Memory B cell (primary cell): ENCODE measurements at regions not wholly inside any gene's neighbourhood (a gene's known extent, or its start where the extent isn't known, plus 50 kb on each side); places are given as distances from the start of the nearest gene placed in this dataset.

Source experiments
- ATAC-seq: fragments of 150-1000 bp; cut with Tn5 transposase; 2 replicates; pipeline ENCODE4 v1.10.0; 2021; ENCODE audit warnings: low read depth, mild to moderate bottlenecking, moderate library complexity
- DNase-seq, 2 donors: peaks; one replicate each; pipeline ENCODE4 v3.0.0; 2022; ENCODE audit warnings: low spot score in 2 of 2
- H3K27ac Mint-ChIP-seq: one replicate; pipeline ENCODE4 v1.8.0; 2022; ENCODE audit warnings: mild to moderate bottlenecking, moderate library complexity, mixed read lengths
- H3K27me3 Mint-ChIP-seq: one replicate; pipeline ENCODE4 v1.8.0; 2022; ENCODE audit warnings: mixed read lengths
- H3K36me3 Mint-ChIP-seq: one replicate; pipeline ENCODE4 v1.8.0; 2022; ENCODE audit warnings: mild to moderate bottlenecking, mixed read lengths
- H3K4me1 Mint-ChIP-seq: one replicate; pipeline ENCODE4 v1.8.0; 2022; ENCODE audit warnings: mixed read lengths
- H3K4me3 Mint-ChIP-seq: one replicate; pipeline ENCODE4 v1.8.0; 2022; ENCODE audit warnings: mild to moderate bottlenecking, moderate library complexity, mixed read lengths
- H3K9me3 Mint-ChIP-seq: one replicate; pipeline ENCODE4 v1.8.0; 2022; ENCODE audit warnings: mixed read lengths

- H3K4me3 Mint-ChIP-seq: no peak overlapping the region
- no peaks in the 10 kb centered on the region for H3K9me3 Mint-ChIP-seq
- H3K27ac Mint-ChIP-seq: no peak overlapping the region
- ATAC-seq (no peak), DNase-seq (no peak)
- H3K36me3 Mint-ChIP-seq: no peaks in the 10 kb centered on the region
- H3K4me1 Mint-ChIP-seq: peaks cover 3% of the 10 kb centered on the region
- peaks cover 8% of the 10 kb centered on the region for H3K27me3 Mint-ChIP-seq
Observed at GRCh38 chr1:4871373-4871772, 217.0 kb downstream of the AJAP1 start.

GRCh38 chr1:4868521-4868920, 214.1 kb downstream of the AJAP1 start:
- Mint-ChIP-seq H3K9me3 (no peaks in the 10 kb centered on the region), H3K4me3 (no peak overlapping the region), H3K27ac (no peak overlapping the region), H3K4me1 (peaks cover 3% of the 10 kb centered on the region), H3K36me3 (no peaks in the 10 kb centered on the region), H3K27me3 (peaks cover 8% of the 10 kb centered on the region)
- ATAC-seq (no peak), DNase-seq (no peak)

GRCh38 chr1:4856396-4856795, 202.0 kb downstream of the AJAP1 start:
- no peak for ATAC-seq
- no peaks in the 10 kb centered on the region for H3K27me3 Mint-ChIP-seq
- no peak overlapping the region for H3K4me3 Mint-ChIP-seq
- no peak for DNase-seq
- no peak overlapping the region for H3K27ac Mint-ChIP-seq
- H3K9me3 Mint-ChIP-seq: peaks cover 7% of the 10 kb centered on the region
- no peaks in the 10 kb centered on the region for H3K4me1 Mint-ChIP-seq
- no peaks in the 10 kb centered on the region for H3K36me3 Mint-ChIP-seq

- ATAC-seq: no peak
- H3K4me1 Mint-ChIP-seq: no peaks in the 10 kb centered on the region
- H3K4me3 Mint-ChIP-seq: no peak overlapping the region
Observed at GRCh38 chr1:4854367-4854766, 200.0 kb downstream of the AJAP1 start.

GRCh38 chr1:4853904-4854303, 199.5 kb downstream of the AJAP1 start:
- Mint-ChIP-seq H3K4me1 (no peaks in the 10 kb centered on the region), H3K4me3 (no peak overlapping the region), H3K9me3 (peaks cover 11% of the 10 kb centered on the region), H3K27me3 (peaks cover 2% of the 10 kb centered on the region), H3K36me3 (no peaks in the 10 kb centered on the region), H3K27ac (no peak overlapping the region)
- DNase-seq (no peak), ATAC-seq (no peak)

More at GRCh38 chr1:4854367-4854766, 200.0 kb downstream of the AJAP1 start:
- Mint-ChIP-seq H3K27me3 (no peaks in the 10 kb centered on the region), H3K9me3 (peaks cover 10% of the 10 kb centered on the region), H3K36me3 (no peaks in the 10 kb centered on the region), H3K27ac (no peak overlapping the region)
- no peak for DNase-seq

GRCh38 chr1:4851385-4852065, 197.1 kb downstream of the AJAP1 start:
- DNase-seq: no peak
- H3K36me3 Mint-ChIP-seq: no peaks in the 10 kb centered on the region

GRCh38 chr1:4848431-4848830, 194.0 kb downstream of the AJAP1 start:
- H3K4me3 Mint-ChIP-seq: no peak overlapping the region
- H3K9me3 Mint-ChIP-seq: peaks cover 6% of the 10 kb centered on the region
- H3K4me1 Mint-ChIP-seq: no peaks in the 10 kb centered on the region
- H3K27me3 Mint-ChIP-seq: peaks cover 3% of the 10 kb centered on the region
- no peak for ATAC-seq
- H3K27ac Mint-ChIP-seq: no peak overlapping the region
- DNase-seq: no peak
- H3K36me3 Mint-ChIP-seq: no peaks in the 10 kb centered on the region

More at GRCh38 chr1:4851385-4852065, 197.1 kb downstream of the AJAP1 start:
- Mint-ChIP-seq H3K4me3 (no peak overlapping the region), H3K9me3 (peaks cover 4% of the 10 kb centered on the region), H3K4me1 (no peaks in the 10 kb centered on the region), H3K27me3 (peaks cover 3% of the 10 kb centered on the region), H3K27ac (no peak overlapping the region)
- no peak for ATAC-seq

GRCh38 chr1:4847711-4848110, 193.3 kb downstream of the AJAP1 start:
- no peak for DNase-seq
- Mint-ChIP-seq H3K4me1 (no peaks in the 10 kb centered on the region), H3K9me3 (peaks cover 6% of the 10 kb centered on the region), H3K27ac (no peak overlapping the region), H3K36me3 (no peaks in the 10 kb centered on the region), H3K4me3 (no peak overlapping the region), H3K27me3 (peaks cover 3% of the 10 kb centered on the region)
- no peak for ATAC-seq
